GM23338 (cell line): ENCODE measurements at regions not wholly inside any gene's neighbourhood (a gene's known extent, or its start where the extent isn't known, plus 50 kb on each side); places are given as distances from the start of the nearest gene placed in this dataset.

Source experiments
- ATAC-seq: fragments of 200-7000 bp; cut with Tn5 transposase; 3 replicates; pipeline ENCODE4 v1.9.1; 2020
- DNase-seq: peaks from one replicate; pipeline ENCODE4 v3.0.0-alpha.2; 2015; ENCODE audit warnings: low spot score
- H2AFZ ChIP-seq: fragments of 200-600 bp; sonication (generic); 2 replicates; pipeline ENCODE4 v1.8.0; 2016; ENCODE audit warnings: antibody characterized with exemption, mild to moderate bottlenecking, moderate library complexity
- H3F3A ChIP-seq: fragments of 200-600 bp; sonication (generic); replicated peaks from 2 replicates; pipeline ENCODE4 v1.8.0; 2017; ENCODE audit warnings: antibody characterized with exemption, mixed run types, low read depth
- H3K27ac ChIP-seq: fragments of 200-600 bp; sonication (generic); 2 replicates; pipeline ENCODE4 v1.6.1; 2016; ENCODE audit warnings: low read depth
- H3K27me3 ChIP-seq: fragments of 200-600 bp; sonication (generic); 2 replicates; pipeline ENCODE4 v1.8.0; 2016; ENCODE audit warnings: mild to moderate bottlenecking, mixed run types, moderate library complexity; ENCODE audit not compliant: insufficient read depth
- H3K36me3 ChIP-seq: fragments of 200-600 bp; sonication (generic); 2 replicates; pipeline ENCODE4 v1.8.0; 2016; ENCODE audit warnings: mild to moderate bottlenecking; ENCODE audit not compliant: insufficient read depth
- H3K4me1 ChIP-seq: fragments of 200-600 bp; sonication (generic); 2 replicates; pipeline ENCODE4 v1.8.0; 2016; ENCODE audit warnings: mild to moderate bottlenecking, moderate library complexity; ENCODE audit not compliant: insufficient read depth
- H3K4me2 ChIP-seq: fragments of 200-600 bp; sonication (generic); 2 replicates; pipeline ENCODE4 v1.7.1; 2017; ENCODE audit warnings: mixed run types
- H3K4me3 ChIP-seq: fragments of 200-600 bp; sonication (generic); 2 replicates; pipeline ENCODE4 v1.6.1; 2016; ENCODE audit warnings: mixed run types
- H3K79me2 ChIP-seq: fragments of 200-600 bp; sonication (generic); replicated peaks from 2 replicates; pipeline ENCODE4 v1.8.0; 2017; ENCODE audit warnings: mild to moderate bottlenecking; ENCODE audit not compliant: insufficient read depth
- H3K9me2 ChIP-seq: fragments of 200-600 bp; sonication (generic); 2 replicates; pipeline ENCODE4 v1.8.0; 2017; ENCODE audit not compliant: insufficient read depth
- H4K20me1 ChIP-seq: fragments of 200-600 bp; sonication (generic); replicated peaks from 2 replicates; pipeline ENCODE4 v1.8.0; 2017; ENCODE audit warnings: mild to moderate bottlenecking; ENCODE audit not compliant: insufficient read depth
- H3K27ac Mint-ChIP-seq: 2 replicates; pipeline ENCODE4 v1.8.0; 2020; ENCODE audit warnings: inconsistent platforms, mild to moderate bottlenecking, moderate library complexity, mixed read lengths
- H3K27me3 Mint-ChIP-seq: 3 replicates; pipeline ENCODE4 v1.8.0; 2022; ENCODE audit warnings: low read depth, mild to moderate bottlenecking, moderate library complexity, mixed read lengths, inconsistent platforms; ENCODE audit not compliant: insufficient read depth, poor library complexity
- H3K36me3 Mint-ChIP-seq: 3 replicates; pipeline ENCODE4 v1.8.0; 2021; ENCODE audit warnings: low read depth, mild to moderate bottlenecking, inconsistent platforms, moderate library complexity, mixed read lengths
- H3K4me1 Mint-ChIP-seq: 3 replicates; pipeline ENCODE4 v1.8.0; 2020; ENCODE audit warnings: mild to moderate bottlenecking, inconsistent platforms, mixed read lengths
- H3K4me3 Mint-ChIP-seq: 3 replicates; pipeline ENCODE4 v1.8.0; 2021; ENCODE audit warnings: moderate library complexity, mild to moderate bottlenecking, inconsistent platforms, mixed read lengths
- H3K9me3 Mint-ChIP-seq: 3 replicates; pipeline ENCODE4 v1.8.0; 2020; ENCODE audit warnings: moderate library complexity, mild to moderate bottlenecking, inconsistent platforms, mixed read lengths
- CREB1 ChIP-seq: fragments of 250-450 bp; sonication (Bioruptor Pico); IDR thresholded peaks from 2 replicates; pipeline ENCODE4 v1.5.0; 2020; ENCODE audit warnings: low read depth, mild to moderate bottlenecking, moderate library complexity
- NANOG ChIP-seq: IDR thresholded peaks from 2 replicates; pipeline ENCODE4 v1.6.1; 2016; ENCODE audit warnings: antibody characterized with exemption, borderline replicate concordance
- POLR2AphosphoS5 ChIP-seq: IDR thresholded peaks from 2 replicates; pipeline ENCODE4 v1.6.1; 2016; ENCODE audit warnings: antibody characterized with exemption, low read depth
- TF ChIP-seq, protein P1 (sequence below): fragments of 250-450 bp; sonication (Bioruptor Pico); IDR thresholded peaks from 2 replicates; pipeline ENCODE4 v1.5.0; 2020; ENCODE audit warnings: mild to moderate bottlenecking, moderate library complexity
- TF ChIP-seq, protein P2 (sequence below), 2 experiments: fragments of 200-600 bp in 1 of 2; sonication (generic) in 1 of 2; conservative IDR thresholded peaks; 2 replicates each; pipeline versions ENCODE4 v1.5.1 to v1.6.1; 2016 to 2017; ENCODE audit warnings: antibody characterized with exemption in 2 of 2, low read depth in 2 of 2, mild to moderate bottlenecking in 2 of 2, moderate library complexity in 1 of 2

DNA sequence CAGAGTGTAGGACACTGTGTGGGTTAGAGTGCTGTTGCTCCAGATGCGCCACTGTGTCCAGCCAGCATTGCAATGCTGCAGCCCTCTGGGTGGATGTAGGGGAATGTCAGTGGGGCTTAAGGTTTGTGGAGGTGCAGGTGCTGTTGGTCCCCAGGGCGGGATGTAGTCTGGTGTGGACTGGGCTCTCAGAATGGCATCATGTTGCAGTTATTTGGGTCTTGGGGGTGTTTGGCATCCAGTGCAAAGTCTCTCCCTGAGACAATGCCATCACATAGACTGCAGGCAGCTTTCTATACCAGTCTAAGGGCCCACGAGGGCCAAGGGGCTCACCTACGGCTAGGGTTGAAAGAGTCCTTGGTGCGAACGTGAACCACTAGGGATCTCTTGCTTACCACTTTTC is 275.3 kb downstream of the SOX11 start:
- peaks cover 5% of the 10 kb centered on the region; the same call in 2 of the 3 replicates for H3K36me3 Mint-ChIP-seq
- no peak for ATAC-seq
- DNase-seq: no peak
- Histone ChIP-seq H2AFZ (no peak overlapping the region), H3K4me1 (no peaks in the 10 kb centered on the region), H4K20me1 (no peaks in the 10 kb centered on the region), H3K79me2 (no peaks in the 10 kb centered on the region), H3K4me3 (no peak overlapping the region), H3F3A (no peaks in the 10 kb centered on the region), H3K27me3 (no peaks in the 10 kb centered on the region), H3K4me2 (no peak overlapping the region), H3K9me2 (no peaks in the 10 kb centered on the region), H3K36me3 (no peaks in the 10 kb centered on the region), H3K27ac (no peak overlapping the region)
- no peak overlapping the region for H3K4me3 Mint-ChIP-seq
- 0 out of 3 replicates have a peak, but pooled peaks cover 3% of the 10 kb centered on the region for H3K4me1 Mint-ChIP-seq
- H3K27me3 Mint-ChIP-seq: peaks cover 6% of the 10 kb centered on the region
- H3K9me3 Mint-ChIP-seq: peaks cover 77% of the 10 kb centered on the region
- H3K27ac Mint-ChIP-seq: no peak overlapping the region
- TF ChIP-seq, protein P1, sequence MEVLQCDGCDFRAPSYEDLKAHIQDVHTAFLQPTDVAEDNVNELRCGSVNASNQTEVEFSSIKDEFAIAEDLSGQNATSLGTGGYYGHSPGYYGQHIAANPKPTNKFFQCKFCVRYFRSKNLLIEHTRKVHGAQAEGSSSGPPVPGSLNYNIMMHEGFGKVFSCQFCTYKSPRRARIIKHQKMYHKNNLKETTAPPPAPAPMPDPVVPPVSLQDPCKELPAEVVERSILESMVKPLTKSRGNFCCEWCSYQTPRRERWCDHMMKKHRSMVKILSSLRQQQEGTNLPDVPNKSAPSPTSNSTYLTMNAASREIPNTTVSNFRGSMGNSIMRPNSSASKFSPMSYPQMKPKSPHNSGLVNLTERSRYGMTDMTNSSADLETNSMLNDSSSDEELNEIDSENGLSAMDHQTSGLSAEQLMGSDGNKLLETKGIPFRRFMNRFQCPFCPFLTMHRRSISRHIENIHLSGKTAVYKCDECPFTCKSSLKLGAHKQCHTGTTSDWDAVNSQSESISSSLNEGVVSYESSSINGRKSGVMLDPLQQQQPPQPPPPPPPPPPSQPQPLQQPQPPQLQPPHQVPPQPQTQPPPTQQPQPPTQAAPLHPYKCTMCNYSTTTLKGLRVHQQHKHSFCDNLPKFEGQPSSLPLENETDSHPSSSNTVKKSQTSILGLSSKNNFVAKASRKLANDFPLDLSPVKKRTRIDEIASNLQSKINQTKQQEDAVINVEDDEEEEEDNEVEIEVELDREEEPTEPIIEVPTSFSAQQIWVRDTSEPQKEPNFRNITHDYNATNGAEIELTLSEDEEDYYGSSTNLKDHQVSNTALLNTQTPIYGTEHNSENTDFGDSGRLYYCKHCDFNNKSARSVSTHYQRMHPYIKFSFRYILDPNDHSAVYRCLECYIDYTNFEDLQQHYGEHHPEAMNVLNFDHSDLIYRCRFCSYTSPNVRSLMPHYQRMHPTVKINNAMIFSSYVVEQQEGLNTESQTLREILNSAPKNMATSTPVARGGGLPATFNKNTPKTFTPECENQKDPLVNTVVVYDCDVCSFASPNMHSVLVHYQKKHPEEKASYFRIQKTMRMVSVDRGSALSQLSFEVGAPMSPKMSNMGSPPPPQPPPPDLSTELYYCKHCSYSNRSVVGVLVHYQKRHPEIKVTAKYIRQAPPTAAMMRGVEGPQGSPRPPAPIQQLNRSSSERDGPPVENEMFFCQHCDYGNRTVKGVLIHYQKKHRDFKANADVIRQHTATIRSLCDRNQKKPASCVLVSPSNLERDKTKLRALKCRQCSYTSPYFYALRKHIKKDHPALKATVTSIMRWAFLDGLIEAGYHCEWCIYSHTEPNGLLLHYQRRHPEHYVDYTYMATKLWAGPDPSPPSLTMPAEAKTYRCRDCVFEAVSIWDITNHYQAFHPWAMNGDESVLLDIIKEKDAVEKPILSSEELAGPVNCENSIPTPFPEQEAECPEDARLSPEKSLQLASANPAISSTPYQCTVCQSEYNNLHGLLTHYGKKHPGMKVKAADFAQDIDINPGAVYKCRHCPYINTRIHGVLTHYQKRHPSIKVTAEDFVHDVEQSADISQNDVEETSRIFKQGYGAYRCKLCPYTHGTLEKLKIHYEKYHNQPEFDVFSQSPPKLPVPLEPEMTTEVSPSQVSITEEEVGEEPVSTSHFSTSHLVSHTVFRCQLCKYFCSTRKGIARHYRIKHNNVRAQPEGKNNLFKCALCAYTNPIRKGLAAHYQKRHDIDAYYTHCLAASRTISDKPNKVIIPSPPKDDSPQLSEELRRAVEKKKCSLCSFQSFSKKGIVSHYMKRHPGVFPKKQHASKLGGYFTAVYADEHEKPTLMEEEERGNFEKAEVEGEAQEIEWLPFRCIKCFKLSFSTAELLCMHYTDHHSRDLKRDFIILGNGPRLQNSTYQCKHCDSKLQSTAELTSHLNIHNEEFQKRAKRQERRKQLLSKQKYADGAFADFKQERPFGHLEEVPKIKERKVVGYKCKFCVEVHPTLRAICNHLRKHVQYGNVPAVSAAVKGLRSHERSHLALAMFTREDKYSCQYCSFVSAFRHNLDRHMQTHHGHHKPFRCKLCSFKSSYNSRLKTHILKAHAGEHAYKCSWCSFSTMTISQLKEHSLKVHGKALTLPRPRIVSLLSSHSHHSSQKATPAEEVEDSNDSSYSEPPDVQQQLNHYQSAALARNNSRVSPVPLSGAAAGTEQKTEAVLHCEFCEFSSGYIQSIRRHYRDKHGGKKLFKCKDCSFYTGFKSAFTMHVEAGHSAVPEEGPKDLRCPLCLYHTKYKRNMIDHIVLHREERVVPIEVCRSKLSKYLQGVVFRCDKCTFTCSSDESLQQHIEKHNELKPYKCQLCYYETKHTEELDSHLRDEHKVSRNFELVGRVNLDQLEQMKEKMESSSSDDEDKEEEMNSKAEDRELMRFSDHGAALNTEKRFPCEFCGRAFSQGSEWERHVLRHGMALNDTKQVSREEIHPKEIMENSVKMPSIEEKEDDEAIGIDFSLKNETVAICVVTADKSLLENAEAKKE (CRISPR knock-in tag): no peak
- no peak for TF ChIP-seq NANOG
- TF ChIP-seq, protein P2, sequence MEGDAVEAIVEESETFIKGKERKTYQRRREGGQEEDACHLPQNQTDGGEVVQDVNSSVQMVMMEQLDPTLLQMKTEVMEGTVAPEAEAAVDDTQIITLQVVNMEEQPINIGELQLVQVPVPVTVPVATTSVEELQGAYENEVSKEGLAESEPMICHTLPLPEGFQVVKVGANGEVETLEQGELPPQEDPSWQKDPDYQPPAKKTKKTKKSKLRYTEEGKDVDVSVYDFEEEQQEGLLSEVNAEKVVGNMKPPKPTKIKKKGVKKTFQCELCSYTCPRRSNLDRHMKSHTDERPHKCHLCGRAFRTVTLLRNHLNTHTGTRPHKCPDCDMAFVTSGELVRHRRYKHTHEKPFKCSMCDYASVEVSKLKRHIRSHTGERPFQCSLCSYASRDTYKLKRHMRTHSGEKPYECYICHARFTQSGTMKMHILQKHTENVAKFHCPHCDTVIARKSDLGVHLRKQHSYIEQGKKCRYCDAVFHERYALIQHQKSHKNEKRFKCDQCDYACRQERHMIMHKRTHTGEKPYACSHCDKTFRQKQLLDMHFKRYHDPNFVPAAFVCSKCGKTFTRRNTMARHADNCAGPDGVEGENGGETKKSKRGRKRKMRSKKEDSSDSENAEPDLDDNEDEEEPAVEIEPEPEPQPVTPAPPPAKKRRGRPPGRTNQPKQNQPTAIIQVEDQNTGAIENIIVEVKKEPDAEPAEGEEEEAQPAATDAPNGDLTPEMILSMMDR (conservative IDR thresholded peaks at IDR 0.05; ENCODE audit: low read depth in 2 of 2): no peak
- TF ChIP-seq POLR2AphosphoS5: no peak
- TF ChIP-seq CREB1 (CRISPR knock-in tag): no peak
